ENCODE measurements at regions not wholly inside any gene's neighbourhood (a gene's known extent, or its start where the extent isn't known, plus 50 kb on each side); places are given as distances from the start of the nearest gene placed in this dataset.
"Not testable (repeated sequence)": the region's sequence is repeated elsewhere in the genome, so short reads cannot be mapped to it uniquely, and the experiment has no call there.

DNA sequence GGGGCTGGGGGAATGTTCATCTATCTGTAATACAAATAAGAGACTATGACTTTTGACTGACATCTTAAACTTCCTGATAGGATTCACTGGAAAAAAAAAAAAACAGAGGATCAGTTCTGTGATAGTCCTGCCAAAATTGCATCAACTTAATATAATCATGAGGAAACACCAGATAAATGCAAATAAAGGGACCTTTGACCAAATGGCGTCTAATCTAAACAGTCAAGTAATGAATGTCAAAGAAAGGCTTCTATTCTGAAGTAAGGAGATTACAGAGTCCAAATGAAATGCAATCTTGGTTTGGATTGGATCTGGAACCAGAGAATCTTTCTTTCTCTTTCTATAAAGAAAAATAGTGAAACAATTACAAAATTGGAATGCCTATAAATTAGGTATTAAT lies 513.4 kb downstream of the KCNT2 start:
- no peak for DNase-seq (ENCODE audit: low read depth, low spot score)
- no peak overlapping the region for H3K4me3 ChIP-seq (ENCODE audit: low read length)

DNA sequence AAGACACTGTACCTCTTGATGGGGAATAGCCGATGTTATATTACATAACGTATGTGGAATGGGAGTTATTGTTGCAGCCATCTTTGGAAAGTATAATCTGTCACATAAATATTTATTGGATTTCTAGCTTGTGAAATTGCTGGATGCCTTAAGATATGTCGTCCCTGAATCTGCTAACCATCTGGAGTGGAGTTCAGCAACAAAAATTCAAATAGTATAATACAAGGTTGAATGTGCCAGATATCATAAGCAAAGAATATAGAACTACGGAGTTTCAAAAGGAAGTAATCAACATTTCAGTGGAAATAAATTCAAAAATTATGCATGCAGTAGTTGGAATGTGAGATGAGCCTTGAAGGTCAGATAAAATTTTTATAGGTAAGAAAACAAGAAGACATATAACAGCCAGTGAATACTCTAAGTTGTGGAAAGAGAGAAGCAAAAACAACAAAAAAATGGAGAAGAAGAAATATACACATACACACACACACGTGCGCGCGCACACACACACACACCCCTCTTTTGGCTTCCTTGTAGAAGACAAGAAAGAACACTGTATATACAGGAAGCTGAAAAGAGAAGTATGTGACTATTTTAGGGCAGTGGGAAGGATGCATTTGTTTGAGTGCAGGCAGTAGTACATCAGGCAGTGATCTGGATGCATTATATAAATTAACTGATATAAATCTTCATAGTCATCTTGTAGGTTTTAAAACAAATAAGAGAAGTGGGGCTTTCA lies 516.7 kb downstream of the KCNT2 start:
- H3K4me3 ChIP-seq (ENCODE audit: low read length) = no peak overlapping the region
- DNase-seq (ENCODE audit: low read depth, low spot score) = no peak

DNA sequence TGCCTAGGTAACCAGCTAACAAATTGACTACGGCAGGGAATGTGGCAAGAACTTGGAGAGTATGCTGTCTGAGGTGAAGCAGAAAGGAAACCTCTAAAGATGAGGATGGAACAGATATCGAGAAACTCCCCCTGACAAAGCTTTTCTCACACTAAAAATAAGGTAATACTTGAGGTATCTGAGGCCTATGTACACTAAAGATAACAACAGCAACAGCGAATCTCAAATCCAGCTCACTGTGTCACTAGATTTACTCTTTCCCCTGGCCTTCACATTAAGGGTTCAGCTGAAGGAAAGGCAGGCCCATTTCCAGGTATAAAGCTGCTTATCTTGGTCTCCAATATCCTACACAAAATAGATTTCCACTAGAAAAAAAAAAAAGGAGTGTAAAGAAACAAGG lies 518.0 kb downstream of the KCNT2 start:
- DNase-seq (ENCODE audit: low read depth, low spot score) = no peak
- no peak overlapping the region for H3K4me3 ChIP-seq (ENCODE audit: low read length)

DNA sequence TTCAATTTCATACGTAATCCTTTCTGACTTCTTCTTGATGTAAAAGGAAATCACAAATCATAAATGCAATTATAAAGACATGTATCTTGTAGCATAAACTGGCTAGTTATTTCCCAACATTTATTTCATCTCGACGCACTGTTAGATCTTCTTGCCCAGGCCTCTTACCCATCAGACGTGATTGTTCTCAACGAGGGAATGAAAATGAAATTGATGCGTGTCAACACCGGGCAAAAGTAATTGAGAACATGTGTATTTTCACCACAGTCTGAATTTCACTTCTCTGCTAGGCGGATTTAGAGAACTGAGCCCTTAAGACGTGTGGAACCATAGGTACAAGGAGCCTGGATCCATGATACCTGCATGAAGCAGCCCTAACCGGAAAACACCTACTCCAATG lies 519.7 kb downstream of the KCNT2 start:
- H3K4me3 ChIP-seq (ENCODE audit: low read length) = no peak overlapping the region
- no peak for DNase-seq (ENCODE audit: low read depth, low spot score)

DNA sequence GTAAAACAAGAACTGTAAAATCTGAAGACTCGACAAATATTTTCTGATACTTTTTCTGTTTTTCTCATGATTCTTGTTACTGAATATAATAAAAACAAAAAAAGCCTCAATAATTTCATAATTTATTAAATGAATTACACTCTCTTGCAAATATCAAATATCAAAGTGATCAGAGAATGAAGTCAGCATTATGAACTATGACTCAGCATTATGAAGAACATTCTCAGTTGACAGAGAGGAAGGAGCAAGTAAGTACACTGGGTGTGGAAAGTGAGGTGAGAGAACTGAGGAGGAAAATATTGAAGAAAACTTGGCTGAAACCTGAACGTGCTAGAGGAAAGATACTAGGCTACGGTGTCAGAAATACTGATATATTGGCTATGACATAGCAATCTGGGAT lies 529.5 kb downstream of the KCNT2 start:
- no peak overlapping the region for H3K4me3 ChIP-seq (ENCODE audit: low read length)
- no peak for DNase-seq (ENCODE audit: low read depth, low spot score)

DNA sequence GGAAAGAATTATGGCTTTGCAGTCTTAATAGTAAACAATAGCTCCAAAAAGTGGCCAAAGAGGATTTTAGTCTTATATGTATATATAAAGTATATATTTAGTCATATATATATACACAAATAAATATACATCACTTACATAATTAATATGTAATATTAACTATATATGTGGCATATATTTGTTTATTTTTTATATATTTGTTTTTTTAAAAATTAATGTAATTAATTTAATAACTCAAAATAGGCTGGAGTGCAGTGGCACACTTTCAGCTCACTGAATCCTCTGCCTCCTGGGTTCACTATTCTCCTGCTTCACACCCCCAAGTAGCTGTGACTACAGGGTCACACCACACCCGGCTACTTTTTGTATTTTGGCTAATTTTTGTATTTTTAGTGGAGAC lies 532.6 kb downstream of the KCNT2 start:
- no peak overlapping the region for H3K4me3 ChIP-seq (ENCODE audit: low read length)
- no peak for DNase-seq (ENCODE audit: low read depth, low spot score)

DNA sequence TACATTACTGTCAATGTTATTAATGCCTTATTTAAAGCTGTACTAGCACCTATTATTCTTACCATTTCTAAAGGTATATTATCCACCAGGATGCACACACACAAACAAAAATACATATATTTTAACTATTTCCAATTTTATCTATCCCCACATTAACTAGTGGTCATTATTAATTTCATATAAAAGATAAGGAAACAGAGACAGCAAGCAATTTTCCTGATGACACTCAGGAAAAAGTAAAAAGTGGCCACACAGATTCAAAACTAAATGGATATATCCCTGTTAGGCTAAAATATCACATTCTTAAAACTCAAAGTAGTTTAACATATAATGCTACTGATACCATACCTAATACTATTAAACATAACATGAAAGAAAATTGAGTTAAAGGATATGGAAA lies 534.1 kb downstream of the KCNT2 start:
- no peak for DNase-seq (ENCODE audit: low read depth, low spot score)

DNA sequence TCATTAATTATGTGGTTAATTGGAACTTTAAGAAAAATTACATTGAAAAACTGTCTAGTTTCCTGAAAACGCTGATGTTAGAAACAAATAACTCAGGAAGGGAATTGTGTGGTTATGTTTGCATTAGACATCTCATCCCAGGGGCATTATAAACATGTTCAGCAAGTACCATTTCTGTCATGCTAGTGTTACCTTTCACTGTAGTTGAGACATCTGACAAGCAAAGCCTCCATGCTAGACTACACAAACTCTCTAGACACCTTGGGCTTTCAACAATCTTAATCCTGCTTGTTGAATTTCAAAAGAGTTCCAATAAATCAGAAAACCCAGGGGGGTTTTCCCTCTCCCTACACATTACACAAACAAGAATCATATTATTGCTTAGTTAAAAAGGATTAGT lies 536.8 kb downstream of the KCNT2 start:
- no peak overlapping the region for H3K4me3 ChIP-seq (ENCODE audit: low read length)
- no peak for DNase-seq (ENCODE audit: low read depth, low spot score)

More for the DNA sequence above, 534.1 kb downstream of the KCNT2 start:
- no peak overlapping the region for H3K4me3 ChIP-seq (ENCODE audit: low read length)

DNA sequence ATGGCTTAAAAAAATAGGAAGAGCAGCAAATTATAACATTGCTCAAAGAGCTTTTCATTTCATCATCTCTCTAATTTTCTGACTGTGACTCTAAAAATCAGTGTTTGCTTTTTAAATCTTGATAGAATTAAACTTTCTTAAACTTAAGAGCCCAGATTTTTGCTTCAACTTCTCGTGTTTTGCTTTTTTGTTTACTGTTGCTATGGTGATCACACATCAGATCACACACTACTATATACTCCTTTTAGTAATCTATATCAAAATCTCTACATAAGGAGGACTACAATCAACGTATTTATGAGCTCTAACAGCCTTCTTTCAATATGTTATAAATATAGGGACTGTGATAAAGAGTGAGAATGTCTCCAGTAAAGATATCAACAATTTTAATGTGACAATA lies 537.3 kb downstream of the KCNT2 start:
- no peak for DNase-seq (ENCODE audit: low read depth, low spot score)
- no peak overlapping the region for H3K4me3 ChIP-seq (ENCODE audit: low read length)

DNA sequence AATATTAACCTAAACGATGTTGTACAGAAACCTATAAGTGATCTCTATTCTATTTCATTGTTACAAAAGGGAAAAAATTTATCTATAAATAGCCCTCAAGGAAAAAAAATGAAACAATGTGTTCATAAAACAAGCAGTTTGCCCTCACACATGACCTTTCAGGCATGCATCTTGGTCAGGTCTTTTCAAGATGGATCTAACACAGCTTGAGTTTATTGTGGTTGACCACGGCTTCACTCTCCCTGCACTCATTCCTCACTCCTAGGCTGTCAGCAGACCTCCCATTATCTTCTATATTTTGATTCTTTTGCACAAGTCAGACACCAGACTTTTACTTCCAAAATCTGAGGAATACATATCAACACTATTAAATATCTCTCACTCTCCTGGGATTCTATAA lies 544.3 kb downstream of the KCNT2 start:
- H3K4me3 ChIP-seq (ENCODE audit: low read length) = no peak overlapping the region
- no peak for DNase-seq (ENCODE audit: low read depth, low spot score)

DNA sequence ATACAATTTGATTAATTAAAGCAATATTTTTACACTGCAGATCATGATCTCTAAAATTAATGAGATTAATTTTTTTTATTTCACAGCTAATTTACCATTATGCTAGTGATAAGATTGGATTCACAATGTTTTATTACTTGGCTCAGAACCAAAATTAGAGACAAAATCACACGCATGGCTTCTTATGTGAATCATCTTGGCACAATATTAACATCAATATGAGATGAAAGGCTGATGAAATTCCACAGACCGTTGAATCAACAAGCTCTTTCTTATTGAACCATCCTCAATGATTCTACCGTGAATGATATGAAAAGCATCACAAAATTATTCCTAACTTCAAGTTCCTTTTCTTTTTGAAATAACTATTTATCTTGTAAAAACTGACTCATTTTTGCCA lies 544.9 kb downstream of the KCNT2 start:
- no peak overlapping the region for H3K4me3 ChIP-seq (ENCODE audit: low read length)
- no peak for DNase-seq (ENCODE audit: low read depth, low spot score)

DNA sequence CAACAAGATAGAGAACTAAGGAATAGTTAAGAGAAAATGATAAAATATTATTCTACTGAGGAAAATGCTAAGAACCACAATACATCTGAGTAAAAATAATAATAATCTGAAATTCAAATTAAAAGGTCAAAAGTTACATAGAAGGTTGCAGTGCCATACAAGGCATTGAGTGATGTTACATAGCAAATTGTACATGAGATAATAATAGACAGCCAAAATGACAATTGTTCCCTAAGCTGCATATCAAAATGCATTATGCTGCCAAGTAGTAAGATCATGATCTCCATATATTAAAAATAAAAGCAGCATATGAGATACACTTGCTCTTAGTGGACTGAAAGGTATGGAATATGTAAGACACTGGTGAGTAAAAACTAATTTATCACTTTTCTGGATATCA lies 547.7 kb downstream of the KCNT2 start:
- no peak overlapping the region for H3K4me3 ChIP-seq (ENCODE audit: low read length)
- DNase-seq (ENCODE audit: low read depth, low spot score) = no peak

DNA sequence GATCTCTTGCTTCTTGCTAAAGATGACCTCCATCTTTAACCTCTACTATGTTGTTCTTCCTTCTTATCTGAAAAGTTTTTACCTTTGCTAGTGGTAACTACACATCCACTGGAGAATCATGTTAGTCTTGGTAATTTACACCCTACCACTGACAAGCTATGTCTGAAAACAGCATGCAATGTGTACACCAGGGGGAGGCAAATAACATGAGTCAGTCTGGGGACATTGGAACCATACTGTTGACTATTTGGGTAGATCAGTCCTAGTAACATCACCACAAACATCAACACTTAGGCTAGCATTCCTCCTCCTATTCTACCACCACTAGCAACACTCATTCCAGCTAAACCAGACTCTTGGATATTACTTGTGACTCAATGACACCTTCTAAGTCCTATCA lies 549.0 kb downstream of the KCNT2 start:
- no peak for DNase-seq (ENCODE audit: low read depth, low spot score)
- no peak overlapping the region for H3K4me3 ChIP-seq (ENCODE audit: low read length)

DNA sequence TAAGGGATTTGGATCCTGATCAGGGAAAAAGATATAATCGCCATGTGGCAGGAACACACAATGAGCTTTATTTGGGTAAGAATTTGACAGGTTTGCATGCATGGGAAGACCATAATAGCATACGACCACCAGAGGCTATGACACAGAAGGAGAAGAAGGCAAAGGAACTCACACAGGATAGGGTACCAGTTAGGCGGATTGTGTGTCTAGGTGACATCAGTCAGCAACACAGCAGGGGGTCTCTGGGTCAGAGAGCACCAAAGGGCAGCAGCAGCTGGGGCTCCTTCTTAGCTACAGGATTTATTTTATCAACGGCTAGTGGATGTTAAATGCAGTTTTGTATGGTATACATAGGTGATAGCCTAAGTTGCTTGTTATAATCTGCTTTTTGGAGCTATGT lies 551.3 kb downstream of the KCNT2 start:
- no peak for DNase-seq (ENCODE audit: low read depth, low spot score)
- no peak overlapping the region for H3K4me3 ChIP-seq (ENCODE audit: low read length)

DNA sequence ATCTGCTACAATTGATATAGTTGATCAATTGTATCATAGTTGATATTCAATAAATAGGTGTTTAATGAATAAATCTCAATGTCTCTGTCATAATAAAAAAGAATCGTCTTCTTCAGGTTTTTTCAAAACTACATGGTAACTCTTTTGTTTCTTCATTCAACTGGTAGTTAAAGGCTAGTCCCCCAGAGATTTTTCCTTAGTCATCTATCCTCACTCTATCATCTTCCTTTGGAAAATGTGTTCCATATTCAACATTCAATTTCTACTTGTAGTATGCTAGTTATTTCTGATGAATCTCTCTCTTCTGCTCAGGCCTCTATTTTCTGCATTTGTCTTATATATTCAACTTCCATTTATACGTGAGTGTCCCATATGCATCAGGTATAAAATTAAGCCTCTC lies 558.8 kb downstream of the KCNT2 start:
- H3K4me3 ChIP-seq (ENCODE audit: low read length) = no peak overlapping the region
- DNase-seq (ENCODE audit: low read depth, low spot score) = no peak

DNA sequence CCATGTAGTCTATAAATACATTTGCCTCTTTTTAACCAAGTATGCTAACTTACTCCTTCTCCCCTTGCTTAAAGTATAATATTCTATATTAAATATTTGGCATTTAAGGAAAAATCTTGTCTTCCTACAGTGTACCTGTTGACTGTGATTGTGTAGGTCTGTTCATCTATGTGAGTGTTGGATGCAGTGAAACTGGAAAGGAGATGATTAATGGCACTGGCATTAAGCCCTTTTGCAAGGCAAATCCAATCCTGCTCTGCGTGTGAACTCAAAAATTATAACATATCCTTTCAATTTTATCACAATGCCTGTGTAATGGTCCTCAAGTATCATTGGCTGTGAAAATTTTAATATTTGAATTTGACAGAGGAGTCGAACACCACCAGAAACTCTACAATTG lies 565.0 kb downstream of the KCNT2 start:
- DNase-seq (ENCODE audit: low read depth, low spot score) = no peak
- H3K4me3 ChIP-seq (ENCODE audit: low read length) = no peak overlapping the region

DNA sequence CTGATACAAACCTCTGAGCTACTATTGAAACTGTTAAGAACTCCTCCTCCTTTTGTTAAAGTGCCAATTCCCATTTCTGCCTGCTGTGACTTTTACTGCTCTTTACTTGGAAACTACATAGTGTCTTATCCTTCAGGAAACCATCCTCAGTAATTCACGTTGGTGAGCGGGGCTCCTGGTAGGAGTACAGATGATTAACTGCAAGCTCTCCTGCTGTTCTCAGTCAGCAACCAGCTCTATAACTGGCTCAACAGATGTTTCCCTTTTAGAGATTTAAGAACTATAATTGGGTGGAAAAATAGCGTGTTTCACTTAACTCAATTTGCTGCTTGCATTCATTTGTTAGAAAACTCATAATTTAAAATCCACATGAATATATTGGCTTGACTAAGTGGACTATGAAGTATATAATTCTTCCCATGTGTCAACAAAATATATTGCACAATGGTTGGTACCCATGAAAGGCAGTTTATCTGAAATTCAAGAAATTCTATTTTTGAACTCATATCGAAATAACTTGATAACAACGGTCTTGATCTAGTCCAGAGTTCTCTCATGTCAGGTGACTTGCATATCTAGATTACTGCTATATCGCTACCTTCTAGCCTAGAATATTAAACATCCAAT lies 574.0 kb downstream of the KCNT2 start:
- no peak overlapping the region for H3K4me3 ChIP-seq (ENCODE audit: low read length)

DNA sequence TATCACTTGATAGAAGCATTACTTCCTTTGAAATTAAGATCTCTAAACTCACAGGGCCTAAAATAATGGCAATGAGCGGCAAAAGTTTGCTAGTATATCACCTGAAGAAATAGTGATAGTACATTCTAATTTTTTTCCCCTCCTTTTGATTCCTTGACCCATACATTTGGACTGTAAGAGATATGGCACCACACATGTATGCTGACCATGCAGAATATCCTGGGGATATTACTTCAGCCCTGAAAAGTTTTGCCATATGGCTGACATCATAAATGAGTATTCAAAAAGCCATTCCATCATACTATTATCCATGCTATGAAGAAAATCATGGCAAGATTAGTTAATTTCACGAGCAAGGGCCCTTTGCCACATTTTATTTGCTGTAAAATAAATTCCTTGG lies 576.9 kb downstream of the KCNT2 start:
- not testable (repeated sequence) for DNase-seq (ENCODE audit: low read depth, low spot score)

More for the DNA sequence above, 574.0 kb downstream of the KCNT2 start:
- DNase-seq (ENCODE audit: low read depth, low spot score) = no peak

DNA sequence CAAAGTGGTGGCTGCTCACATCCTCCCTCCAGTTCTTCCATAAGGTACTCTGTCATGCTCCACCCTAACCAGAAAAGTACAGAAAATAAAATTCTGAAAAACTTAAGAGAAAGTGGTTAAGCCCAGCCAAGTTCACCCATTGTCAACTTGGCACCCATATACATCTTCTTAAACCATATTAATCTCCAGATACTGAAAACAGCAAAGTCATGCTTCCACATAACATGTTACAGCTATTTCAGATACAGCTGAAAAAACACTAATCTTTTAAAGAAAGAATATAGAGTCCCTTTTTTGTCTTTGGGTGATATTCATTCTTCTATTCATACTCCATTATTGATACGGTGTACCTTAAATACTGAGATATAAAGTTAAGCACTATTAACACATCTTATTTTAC lies 577.8 kb downstream of the KCNT2 start:
- DNase-seq (ENCODE audit: low read depth, low spot score) = no peak
- H3K4me3 ChIP-seq (ENCODE audit: low read length) = no peak overlapping the region

More for the DNA sequence above, 576.9 kb downstream of the KCNT2 start:
- H3K4me3 ChIP-seq (ENCODE audit: low read length) = not testable (repeated sequence)

DNA sequence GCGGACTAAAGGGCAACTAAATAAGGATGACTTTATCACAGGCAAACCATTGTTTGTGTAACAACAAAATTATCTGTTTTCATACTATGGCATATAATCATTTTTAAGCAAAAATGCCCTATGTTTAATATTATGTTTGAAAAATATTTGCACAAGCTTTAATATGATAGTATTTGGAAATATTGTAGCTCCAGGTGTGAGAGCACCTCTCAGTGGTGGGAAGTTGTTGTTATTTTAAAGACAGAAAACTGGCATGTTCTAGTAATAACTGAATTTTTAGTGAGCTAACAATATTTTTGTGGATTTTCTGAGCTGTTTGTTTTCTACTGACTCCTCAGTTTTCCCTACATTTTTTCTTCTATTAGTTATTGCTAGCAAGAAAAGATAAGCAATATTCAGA lies 578.8 kb downstream of the KCNT2 start:
- DNase-seq (ENCODE audit: low read depth, low spot score) = no peak
- no peak overlapping the region for H3K4me3 ChIP-seq (ENCODE audit: low read length)

DNA sequence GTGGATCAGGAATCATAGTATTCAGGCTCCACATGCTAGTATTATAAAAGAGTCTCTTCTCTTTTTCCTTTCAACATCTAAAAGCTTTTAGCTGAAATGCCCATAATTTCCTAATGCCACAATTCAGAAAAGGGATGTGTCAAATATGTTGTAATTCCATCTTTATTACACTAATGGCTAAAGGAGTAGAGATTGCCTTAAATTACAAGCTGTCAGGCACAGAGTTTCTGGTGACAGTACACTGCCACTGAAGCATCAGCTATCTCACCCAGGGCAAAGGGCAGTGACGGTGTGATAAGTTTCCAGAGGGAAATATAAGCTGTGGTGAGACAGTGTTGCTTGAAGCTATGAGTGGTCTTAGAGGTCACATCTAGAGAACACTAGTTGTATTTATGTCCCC lies 581.1 kb downstream of the KCNT2 start:
- no peak for DNase-seq (ENCODE audit: low read depth, low spot score)
- no peak overlapping the region for H3K4me3 ChIP-seq (ENCODE audit: low read length)

All from Jurkat, Clone E6-1 (cell line).